ENCODE measurements at regions not wholly inside any gene's neighbourhood (a gene's known extent, or its start where the extent isn't known, plus 50 kb on each side); places are given as distances from the start of the nearest gene placed in this dataset.

DNA sequence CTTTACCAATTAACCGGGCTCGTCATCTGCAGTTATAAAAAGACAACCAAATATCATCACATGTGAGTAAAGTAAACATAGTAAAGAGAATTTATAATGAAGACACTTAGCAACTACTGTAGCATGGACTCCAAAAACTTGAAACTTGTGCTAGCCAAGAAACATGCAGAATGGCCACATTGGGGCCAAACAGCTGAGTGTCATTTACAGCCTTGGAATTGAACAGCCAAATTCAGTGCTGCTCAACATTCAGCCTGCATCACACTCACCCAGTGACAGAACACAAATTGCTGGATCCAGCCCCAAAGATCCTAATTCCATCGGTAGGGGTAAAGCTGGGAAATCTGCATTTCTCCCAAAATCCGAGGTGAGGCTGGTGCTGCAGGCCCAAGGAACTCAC lies 224.8 kb upstream of the GYPC start:
- H3K4me1 ChIP-seq (ENCODE audit: control insufficient read depth in 1 of 2, insufficient read depth in 2 of 2, low read length in 2 of 2), result no peaks in the 10 kb centered on the region
- no peak overlapping the region for H3K4me2 ChIP-seq (replicated peaks; ENCODE audit: extremely low read depth, low read length, poor library complexity, severe bottlenecking)
- WGBS (ENCODE audit: insufficient coverage), result 94% methylated on average over 2 of the region's 4 CpGs

DNA sequence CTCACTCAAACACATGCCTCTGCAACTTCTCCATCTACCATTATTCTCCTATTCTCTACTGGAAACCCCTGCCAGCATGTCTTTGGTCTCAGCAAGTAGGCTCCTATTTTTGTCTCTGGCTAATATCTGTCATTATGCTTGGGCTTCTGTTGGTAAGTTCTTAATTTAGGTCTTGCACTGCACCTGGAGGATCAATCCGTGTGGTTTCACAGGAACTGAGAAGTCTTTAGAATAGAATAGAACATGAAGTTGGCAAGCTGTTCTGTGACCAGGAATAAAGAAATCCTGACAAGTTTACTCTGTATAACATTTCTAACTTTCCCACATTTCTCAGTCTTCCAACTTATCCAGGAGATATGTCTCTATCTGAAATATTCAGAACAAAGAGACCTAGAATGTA lies 219.5 kb upstream of the GYPC start:
- Histone ChIP-seq H3K36me3 (replicated peaks in 1 of 2; ENCODE audit: control insufficient read depth in 1 of 2, insufficient read depth in 2 of 2, low read length in 2 of 2) (no peaks in the 10 kb centered on the region), H2AFZ (ENCODE audit: insufficient read depth, low read depth, low read length, poor library complexity, severe bottlenecking) (no peak overlapping the region), H3K4me1 (ENCODE audit: control insufficient read depth in 1 of 2, insufficient read depth in 2 of 2, low read length in 2 of 2) (no peaks in the 10 kb centered on the region), H3K79me2 (ENCODE audit: insufficient read depth, low read length) (no peaks in the 10 kb centered on the region), H3K27me3 (ENCODE audit: control insufficient read depth in 2 of 2, insufficient read depth in 2 of 2, low read length in 2 of 2) (no peaks in the 10 kb centered on the region), H3K4me2 (replicated peaks; ENCODE audit: extremely low read depth, low read length, poor library complexity, severe bottlenecking) (no peak overlapping the region), H4K20me1 (ENCODE audit: insufficient read depth, low read length) (no peaks in the 10 kb centered on the region), H3K9me3 (replicated peaks in 1 of 2; ENCODE audit: control insufficient read depth in 1 of 2, insufficient read depth in 1 of 2, low read length in 2 of 2) (no peaks in the 10 kb centered on the region), H3K27ac (ENCODE audit: low read depth in 1 of 2, low read length in 2 of 2) (no peak overlapping the region), H3K4me3 (replicated peaks in 1 of 3; ENCODE audit: low read depth in 2 of 3, low read length in 3 of 3) (no peak overlapping the region), H3K9ac (ENCODE audit: insufficient read depth, low read length, poor library complexity, severe bottlenecking) (no peak overlapping the region)
- no peak for DNase-seq
- Mint-ChIP-seq H3K4me1 (no peaks in the 10 kb centered on the region), H3K36me3 (no peaks in the 10 kb centered on the region), H3K27ac (no peak overlapping the region), H3K4me3 (no peak overlapping the region), H3K27me3 (ENCODE audit: low read depth in 3 of 3) (peaks cover 0 to 1% (median 0%) of the 10 kb centered on the region in 3 donors), H3K9me3 (peaks cover 0 to 4% (median 1%) of the 10 kb centered on the region in 7 donors)
- WGBS (ENCODE audit: insufficient coverage), result no CpG with 5 or more reads among the region's 1 CpG
- intact Hi-C loops (cut with micrococcal nuclease), result no loop called here
- TF ChIP-seq, protein P1, sequence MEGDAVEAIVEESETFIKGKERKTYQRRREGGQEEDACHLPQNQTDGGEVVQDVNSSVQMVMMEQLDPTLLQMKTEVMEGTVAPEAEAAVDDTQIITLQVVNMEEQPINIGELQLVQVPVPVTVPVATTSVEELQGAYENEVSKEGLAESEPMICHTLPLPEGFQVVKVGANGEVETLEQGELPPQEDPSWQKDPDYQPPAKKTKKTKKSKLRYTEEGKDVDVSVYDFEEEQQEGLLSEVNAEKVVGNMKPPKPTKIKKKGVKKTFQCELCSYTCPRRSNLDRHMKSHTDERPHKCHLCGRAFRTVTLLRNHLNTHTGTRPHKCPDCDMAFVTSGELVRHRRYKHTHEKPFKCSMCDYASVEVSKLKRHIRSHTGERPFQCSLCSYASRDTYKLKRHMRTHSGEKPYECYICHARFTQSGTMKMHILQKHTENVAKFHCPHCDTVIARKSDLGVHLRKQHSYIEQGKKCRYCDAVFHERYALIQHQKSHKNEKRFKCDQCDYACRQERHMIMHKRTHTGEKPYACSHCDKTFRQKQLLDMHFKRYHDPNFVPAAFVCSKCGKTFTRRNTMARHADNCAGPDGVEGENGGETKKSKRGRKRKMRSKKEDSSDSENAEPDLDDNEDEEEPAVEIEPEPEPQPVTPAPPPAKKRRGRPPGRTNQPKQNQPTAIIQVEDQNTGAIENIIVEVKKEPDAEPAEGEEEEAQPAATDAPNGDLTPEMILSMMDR (IDR thresholded peaks at IDR 0.05), result no peak

More for the DNA sequence above, 224.8 kb upstream of the GYPC start:
- intact Hi-C loops (cut with micrococcal nuclease), result no loop called here
- TF ChIP-seq, protein P1 (IDR thresholded peaks at IDR 0.05), result no peak
- no peak overlapping the region for H3K27ac Mint-ChIP-seq
- DNase-seq, result no peak
- Histone ChIP-seq H3K27me3 (ENCODE audit: control insufficient read depth in 2 of 2, insufficient read depth in 2 of 2, low read length in 2 of 2) (no peaks in the 10 kb centered on the region), H3K4me3 (replicated peaks in 1 of 3; ENCODE audit: low read depth in 2 of 3, low read length in 3 of 3) (no peak overlapping the region), H3K27ac (ENCODE audit: low read depth in 1 of 2, low read length in 2 of 2) (no peak overlapping the region), H3K36me3 (replicated peaks in 1 of 2; ENCODE audit: control insufficient read depth in 1 of 2, insufficient read depth in 2 of 2, low read length in 2 of 2) (no peaks in the 10 kb centered on the region), H3K79me2 (ENCODE audit: insufficient read depth, low read length) (no peaks in the 10 kb centered on the region), H2AFZ (ENCODE audit: insufficient read depth, low read depth, low read length, poor library complexity, severe bottlenecking) (no peak overlapping the region), H4K20me1 (ENCODE audit: insufficient read depth, low read length) (no peaks in the 10 kb centered on the region), H3K9me3 (replicated peaks in 1 of 2; ENCODE audit: control insufficient read depth in 1 of 2, insufficient read depth in 1 of 2, low read length in 2 of 2) (no peaks in the 10 kb centered on the region), H3K9ac (ENCODE audit: insufficient read depth, low read length, poor library complexity, severe bottlenecking) (no peak overlapping the region)
- H3K4me1 Mint-ChIP-seq, result no peaks in the 10 kb centered on the region
- no peak overlapping the region for H3K4me3 Mint-ChIP-seq
- H3K9me3 Mint-ChIP-seq, result peaks cover 0 to 2% (median 1%) of the 10 kb centered on the region in 7 donors
- H3K36me3 Mint-ChIP-seq, result no peaks in the 10 kb centered on the region
- peaks cover 0 to 2% (median 1%) of the 10 kb centered on the region in 3 donors for H3K27me3 Mint-ChIP-seq (ENCODE audit: low read depth in 3 of 3)
